ENCODE measurements at regions not wholly inside any gene's neighbourhood (a gene's known extent, or its start where the extent isn't known, plus 50 kb on each side); places are given as distances from the start of the nearest gene placed in this dataset.

- ChIA-PET CTCF (no interaction called here), POLR2A (no interaction called here)
- TF ChIP-seq CTCF (IDR thresholded peaks at IDR 0.05; ENCODE audit: insufficient read depth, low read depth, low read length) = no peak
Measured at GRCh38 chr10:84700668-84701369, 372.4 kb downstream of the CCSER2 start.

GRCh38 chr10:84701370-84701720 is 373.0 kb downstream of the CCSER2 start:
- no peak for TF ChIP-seq CTCF (IDR thresholded peaks at IDR 0.05; ENCODE audit: insufficient read depth, low read depth, low read length)
- CTCF ChIA-PET = no interaction called here
- DNase-seq (ENCODE audit: low read depth) = no peak
- H3K27me3 ChIP-seq (ENCODE audit: control insufficient read depth, insufficient read depth, low read length) = no peaks in the 10 kb centered on the region
- no peaks in the 10 kb centered on the region for H3K36me3 ChIP-seq (ENCODE audit: control insufficient read depth, insufficient read depth, low read length)
- POLR2A ChIA-PET = no interaction called here
- no peak overlapping the region for H3K4me3 ChIP-seq (ENCODE audit: low read depth, low read length)

More at GRCh38 chr10:84700668-84701369, 372.4 kb downstream of the CCSER2 start:
- Histone ChIP-seq H3K36me3 (ENCODE audit: control insufficient read depth, insufficient read depth, low read length) (no peaks in the 10 kb centered on the region), H3K27me3 (ENCODE audit: control insufficient read depth, insufficient read depth, low read length) (no peaks in the 10 kb centered on the region), H3K4me3 (ENCODE audit: low read depth, low read length) (no peak overlapping the region)
- no peak for DNase-seq (ENCODE audit: low read depth)

- POLR2A ChIA-PET = no interaction called here
- no peak overlapping the region for H3K4me3 ChIP-seq (ENCODE audit: low read depth, low read length)
- no peak for TF ChIP-seq CTCF (IDR thresholded peaks at IDR 0.05; ENCODE audit: insufficient read depth, low read depth, low read length)
- DNase-seq (ENCODE audit: low read depth) = no peak
- no peaks in the 10 kb centered on the region for H3K36me3 ChIP-seq (ENCODE audit: control insufficient read depth, insufficient read depth, low read length)
- CTCF ChIA-PET = no interaction called here
- no peaks in the 10 kb centered on the region for H3K27me3 ChIP-seq (ENCODE audit: control insufficient read depth, insufficient read depth, low read length)
Measured at GRCh38 chr10:84704101-84704500, 375.7 kb downstream of the CCSER2 start.

- ChIA-PET POLR2A (no interaction called here), CTCF (no interaction called here)
- Histone ChIP-seq H3K4me3 (ENCODE audit: low read depth, low read length) (no peak overlapping the region), H3K27me3 (ENCODE audit: control insufficient read depth, insufficient read depth, low read length) (no peaks in the 10 kb centered on the region), H3K36me3 (ENCODE audit: control insufficient read depth, insufficient read depth, low read length) (no peaks in the 10 kb centered on the region)
- DNase-seq (ENCODE audit: low read depth) = no peak
- TF ChIP-seq CTCF (IDR thresholded peaks at IDR 0.05; ENCODE audit: insufficient read depth, low read depth, low read length) = no peak
Measured at GRCh38 chr10:84706431-84706830, 378.0 kb downstream of the CCSER2 start.

- no peak for TF ChIP-seq CTCF (IDR thresholded peaks at IDR 0.05; ENCODE audit: insufficient read depth, low read depth, low read length)
- no peak for DNase-seq (ENCODE audit: low read depth)
- H3K36me3 ChIP-seq (ENCODE audit: control insufficient read depth, insufficient read depth, low read length) = no peaks in the 10 kb centered on the region
- ChIA-PET CTCF (no interaction called here), POLR2A (no interaction called here)
- no peak overlapping the region for H3K4me3 ChIP-seq (ENCODE audit: low read depth, low read length)
- H3K27me3 ChIP-seq (ENCODE audit: control insufficient read depth, insufficient read depth, low read length) = no peaks in the 10 kb centered on the region
Measured at GRCh38 chr10:84706875-84707274, 378.5 kb downstream of the CCSER2 start.
